ENCODE measurements at regions not wholly inside any gene's neighbourhood (a gene's known extent, or its start where the extent isn't known, plus 50 kb on each side); places are given as distances from the start of the nearest gene placed in this dataset.

DNA sequence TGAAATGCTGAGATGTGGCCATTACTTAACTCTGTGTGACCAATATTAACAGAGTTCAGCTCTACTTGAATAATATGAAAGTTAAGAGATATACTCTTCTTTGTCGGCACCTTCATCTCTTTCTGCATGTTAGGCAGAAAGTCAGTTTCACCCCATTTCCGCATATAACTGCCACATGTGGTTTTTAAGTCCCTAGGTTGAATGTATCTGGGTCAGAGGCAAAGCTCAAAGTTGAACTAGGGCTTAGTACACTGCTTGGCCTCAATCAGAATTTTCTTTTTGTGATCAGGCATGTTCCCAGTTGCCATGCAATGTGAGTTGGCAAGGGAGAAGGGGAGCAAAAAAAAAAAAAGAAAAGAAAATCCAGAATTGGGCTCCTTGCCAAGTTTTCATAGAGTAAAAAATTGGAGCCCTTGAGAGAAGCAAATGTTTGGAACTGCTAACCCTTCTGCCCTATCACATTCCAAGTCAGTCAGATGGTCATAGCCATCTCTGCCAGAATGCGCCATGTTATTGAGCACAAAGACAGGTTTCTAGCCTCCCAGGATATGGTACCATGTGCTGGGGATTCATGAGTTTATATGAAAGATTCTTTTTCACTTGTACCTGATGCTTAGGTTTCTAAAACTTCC lies 251.2 kb upstream of the RORB start:
- peak; percentile 52 for DNase-seq

DNA sequence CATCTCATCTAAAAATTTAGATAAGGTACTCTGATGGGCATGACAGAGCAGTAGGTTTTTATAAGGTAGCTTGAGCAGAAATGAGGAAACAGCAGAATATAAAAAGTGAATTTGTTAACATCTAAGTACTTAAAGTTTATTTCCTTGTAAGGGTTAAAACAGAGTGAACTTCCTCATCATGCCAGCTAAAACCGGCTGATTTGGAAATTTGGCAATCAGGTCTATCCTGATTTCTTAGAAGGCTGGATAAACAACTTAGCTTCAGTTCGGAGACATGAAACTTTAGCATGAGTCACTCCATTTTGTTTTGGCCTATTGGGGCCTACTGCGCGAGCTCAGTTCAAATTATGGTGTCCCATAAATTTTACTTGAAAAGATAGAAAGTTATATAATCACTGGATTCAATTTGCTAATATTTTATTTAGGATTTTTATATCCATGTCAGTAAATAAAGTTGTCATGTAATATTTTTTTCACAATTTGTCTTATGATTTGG lies 241.6 kb upstream of the RORB start:
- DNase-seq, result no peak

DNA sequence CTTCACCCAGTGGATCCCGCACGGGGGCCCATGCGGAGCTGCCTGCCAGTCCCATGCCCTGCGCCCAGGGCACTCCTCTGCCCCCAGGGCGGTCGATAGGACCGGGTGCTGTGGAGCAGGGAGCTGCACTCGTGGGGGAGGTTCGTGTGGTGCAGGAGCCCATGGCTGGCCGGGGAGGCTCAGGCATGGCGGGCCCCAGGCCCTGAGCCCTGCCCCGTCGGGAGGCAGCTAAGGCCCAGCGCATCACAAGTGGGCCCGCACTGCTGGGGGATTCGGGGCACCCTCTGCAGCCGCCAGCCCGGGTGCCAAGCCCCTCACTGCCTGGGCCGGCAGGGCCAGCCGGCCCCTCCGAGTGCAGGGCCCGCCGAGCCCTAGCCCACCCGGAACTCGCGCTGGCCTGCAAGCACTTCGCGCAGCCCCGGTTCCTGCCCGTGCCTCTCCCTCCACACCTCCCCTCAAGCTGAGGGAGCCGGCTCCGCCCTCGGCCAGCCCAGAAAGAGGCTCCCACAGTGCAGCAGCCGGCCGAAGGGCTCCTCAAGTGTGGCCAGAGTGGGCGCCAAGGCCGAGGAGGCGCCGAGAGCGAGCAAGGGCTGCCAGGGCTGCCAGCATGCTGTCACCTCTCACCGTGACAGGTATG lies 221.1 kb upstream of the RORB start:
- DNase-seq, result no peak

DNA sequence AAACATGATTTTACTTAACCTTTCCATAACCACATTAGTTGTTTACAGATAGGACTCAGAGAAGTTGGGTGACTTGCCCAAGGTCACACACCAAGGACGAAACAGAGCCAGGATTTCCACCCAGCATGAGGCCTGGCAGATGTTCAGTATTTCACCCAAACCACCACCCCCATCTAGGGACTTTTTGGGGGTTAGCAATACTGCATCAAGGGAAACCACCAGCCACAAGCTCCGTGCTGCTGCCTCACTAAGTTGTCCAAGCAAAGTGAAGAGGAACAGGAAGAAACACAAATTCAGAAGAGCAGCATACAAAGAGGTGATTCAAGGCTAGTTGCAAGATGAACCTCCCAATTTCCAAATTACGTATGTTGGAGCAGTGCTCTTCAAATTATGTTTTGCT lies 219.6 kb upstream of the RORB start:
- no peak for DNase-seq

DNA sequence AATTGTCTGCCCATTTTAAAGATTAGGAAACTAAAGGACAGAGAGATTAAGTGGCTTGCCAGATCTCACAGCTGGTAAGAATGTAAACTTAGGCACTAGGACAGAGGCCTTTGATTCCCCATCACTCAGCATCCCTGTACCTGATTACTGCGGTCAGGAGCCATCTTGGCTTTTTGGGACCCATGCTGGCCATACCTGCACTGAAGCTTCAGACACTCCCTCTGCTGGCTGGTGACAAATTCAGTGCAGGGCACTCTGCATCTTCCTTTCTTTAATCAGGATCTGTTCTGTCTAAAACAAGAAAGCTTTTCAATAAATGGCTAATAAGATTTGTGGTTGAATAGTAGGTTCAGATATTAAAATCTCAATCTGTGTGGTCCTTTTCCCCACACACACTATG lies 215.5 kb upstream of the RORB start:
- no peak for DNase-seq

DNA sequence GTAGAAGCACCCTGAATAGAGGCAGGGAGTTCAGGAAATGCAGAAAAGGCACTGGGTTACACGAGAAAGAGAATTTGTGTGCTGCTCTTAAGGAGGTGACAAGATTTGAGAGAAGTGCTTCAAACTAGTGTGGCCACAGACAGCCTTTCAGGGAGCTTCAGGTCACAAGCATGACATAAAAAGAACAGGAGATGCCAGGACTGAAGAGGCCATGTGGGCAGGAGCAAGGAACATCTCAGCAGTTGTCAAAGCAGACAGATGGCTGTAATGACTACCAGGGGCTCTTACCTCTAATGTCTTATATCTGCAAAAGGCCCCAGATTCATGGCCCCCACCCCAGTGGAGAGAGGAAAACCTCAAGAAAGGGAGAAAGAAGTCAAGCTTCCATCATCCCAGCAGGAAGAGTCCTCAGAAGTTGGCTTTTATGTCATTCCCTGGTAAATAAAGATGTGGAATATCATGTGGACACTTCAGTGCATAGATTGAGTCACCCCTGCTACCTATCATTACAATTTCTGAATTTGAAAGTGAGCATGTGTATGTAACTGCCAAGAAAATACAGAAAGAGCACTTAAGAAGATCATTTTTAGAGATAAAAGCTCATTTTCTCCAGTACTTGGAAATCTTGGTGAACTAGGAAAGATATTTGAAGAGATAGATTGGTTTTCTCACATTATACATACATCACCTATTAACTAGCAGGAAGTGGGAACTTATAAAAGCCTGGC lies 214.4 kb upstream of the RORB start:
- DNase-seq, result no peak

DNA sequence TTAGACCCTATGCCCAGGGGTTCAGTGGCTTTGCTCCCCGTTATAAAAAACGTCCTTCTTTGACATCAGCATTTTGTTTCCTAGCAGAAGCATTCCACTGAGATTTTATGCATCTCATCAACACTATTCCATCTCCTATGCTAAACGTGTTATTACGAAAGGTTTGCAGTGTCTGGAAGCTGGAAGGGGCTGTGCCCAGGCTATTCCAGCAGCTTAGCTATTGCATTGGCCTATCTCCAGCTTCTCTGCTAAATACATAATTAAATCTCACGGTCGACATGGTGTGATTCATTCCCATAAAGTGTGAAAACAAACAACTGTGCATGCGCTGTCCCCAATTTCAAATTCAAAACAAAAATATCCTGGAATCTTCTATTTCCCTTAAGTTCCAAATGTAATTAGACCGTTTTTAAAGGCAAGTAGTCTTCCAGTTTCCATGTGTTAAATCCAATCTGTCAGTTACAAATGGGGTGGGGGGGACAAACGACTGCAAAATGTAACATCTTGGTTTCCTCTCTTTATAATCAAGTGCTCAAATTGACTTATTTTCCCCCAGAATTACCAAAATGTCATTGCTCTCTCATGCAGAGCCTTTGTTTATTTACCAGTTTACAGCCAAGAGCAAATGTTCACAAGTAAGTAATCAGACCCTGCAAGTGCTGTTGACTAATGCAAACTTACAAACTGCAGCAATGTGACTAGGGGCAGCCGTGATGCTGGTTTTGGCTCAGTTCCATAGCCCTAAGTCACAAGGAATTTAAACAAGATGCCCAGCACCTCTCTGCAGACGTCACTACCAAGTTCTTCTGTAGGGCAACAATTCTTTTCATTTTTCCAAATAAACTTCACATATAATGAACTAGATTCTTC lies 212.3 kb upstream of the RORB start:
- peak; percentile 50 for DNase-seq

DNA sequence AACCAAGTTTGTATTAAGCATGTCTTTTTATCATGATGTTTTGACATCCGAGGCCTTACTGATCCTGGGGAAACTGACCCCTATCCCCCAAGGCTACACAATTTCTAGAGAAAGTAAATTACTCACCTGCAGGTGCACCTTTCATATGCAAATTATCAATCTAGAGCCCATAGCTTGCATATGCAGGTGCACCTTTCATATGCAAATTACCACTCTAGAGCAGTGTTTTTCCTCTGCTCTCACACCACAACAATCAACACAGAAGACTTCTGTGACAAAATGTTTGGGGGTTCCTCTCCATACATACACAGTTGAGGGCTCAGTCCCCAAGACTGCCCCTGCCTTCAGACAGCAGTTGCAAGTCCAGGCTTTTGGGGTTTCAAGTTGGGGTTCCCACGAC lies 203.7 kb upstream of the RORB start:
- DNase-seq, result no peak

DNA sequence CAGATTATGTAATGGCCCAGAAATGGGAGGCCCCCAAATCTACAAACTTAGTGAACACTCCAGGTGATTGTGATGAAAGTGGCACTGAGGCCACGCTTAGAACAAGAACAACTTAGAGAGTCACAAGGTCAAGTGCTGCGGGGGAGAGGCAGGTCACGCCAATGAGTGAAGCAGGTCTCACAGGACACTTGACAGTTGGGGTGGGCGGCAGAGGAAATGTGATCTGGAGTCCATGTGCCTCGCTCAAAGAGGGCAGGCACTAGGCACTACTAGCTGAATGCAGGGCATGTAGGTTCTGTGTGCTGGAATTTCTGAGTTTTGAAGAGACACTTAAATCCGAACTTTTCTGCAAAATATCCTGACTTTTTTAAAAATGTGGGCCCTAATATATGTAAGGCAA lies 193.2 kb upstream of the RORB start:
- no peak for DNase-seq

DNA sequence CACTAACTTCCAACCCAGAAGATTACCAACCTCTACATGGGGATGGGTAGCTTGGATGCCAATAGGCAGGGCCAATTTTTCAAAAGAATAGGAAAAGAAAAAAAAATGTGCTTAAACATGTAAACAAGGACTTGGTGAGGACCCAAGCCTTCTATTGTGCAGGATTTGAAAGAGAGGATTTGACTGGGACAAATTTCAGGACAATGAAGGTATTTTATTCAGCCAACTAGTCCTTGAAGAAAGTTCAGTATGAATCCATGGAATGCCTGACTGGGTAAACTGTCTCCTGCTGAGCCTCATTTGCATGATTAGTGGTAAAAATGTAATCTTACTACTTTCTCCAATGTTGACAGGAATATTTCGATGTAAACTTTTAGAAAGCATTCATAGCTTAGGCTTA lies 192.5 kb upstream of the RORB start:
- DNase-seq, result no peak

DNA sequence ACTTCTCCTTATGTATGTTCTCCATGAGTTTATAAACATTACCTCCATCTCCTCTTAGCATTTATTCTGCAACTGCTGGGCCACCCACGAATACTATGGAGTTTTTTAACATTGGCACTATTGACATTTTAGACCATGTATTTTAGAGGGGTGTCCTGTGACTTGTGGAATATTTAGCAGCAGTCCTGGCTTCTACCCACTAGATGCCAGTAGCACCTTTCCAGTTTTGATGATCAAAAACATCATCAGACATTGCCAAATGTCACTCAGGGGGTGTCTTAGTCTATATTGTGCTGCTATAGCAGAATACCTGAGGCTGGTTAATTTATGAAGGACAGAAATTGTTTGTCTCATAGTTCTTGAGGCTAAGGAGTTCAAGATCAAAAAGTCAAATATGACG lies 187.5 kb upstream of the RORB start:
- DNase-seq, result no peak

DNA sequence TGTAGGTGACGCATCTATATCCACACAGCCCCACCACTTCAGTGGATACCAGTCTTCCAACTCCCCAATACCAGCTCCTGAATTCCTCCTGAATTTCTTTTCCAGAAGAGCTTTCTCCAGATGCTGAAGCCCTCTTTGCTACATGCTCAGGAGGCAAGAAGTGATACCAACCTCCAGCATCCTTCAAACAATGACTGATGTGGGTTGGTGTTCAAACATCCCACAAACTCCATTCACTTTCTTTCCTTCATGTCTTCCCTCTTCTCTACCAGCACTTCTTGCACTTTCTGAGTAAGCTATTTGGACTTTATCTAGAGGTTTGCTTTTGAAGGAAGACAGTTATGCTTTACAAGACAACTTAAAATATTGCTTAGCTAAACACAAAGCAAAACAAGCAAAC lies 179.9 kb upstream of the RORB start:
- DNase-seq, result no peak

DNA sequence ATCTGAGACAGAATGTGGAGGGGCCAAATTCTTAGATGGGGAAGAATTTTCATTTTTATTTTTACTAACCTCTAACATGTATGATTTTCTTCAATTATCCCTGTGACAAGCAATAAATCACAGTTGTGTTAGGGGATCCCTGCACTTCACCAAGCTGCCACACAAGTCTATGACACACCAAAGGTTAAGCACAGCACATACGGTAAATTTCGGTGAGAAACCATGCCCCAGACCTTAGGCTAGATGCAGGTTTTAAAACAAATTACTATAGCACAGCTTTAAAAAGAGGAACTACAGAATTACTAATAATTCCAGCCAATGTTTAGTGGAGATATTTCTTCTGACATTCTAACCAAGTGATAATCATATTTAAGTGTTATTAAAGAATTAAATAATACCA lies 175.7 kb upstream of the RORB start:
- DNase-seq, result no peak

DNA sequence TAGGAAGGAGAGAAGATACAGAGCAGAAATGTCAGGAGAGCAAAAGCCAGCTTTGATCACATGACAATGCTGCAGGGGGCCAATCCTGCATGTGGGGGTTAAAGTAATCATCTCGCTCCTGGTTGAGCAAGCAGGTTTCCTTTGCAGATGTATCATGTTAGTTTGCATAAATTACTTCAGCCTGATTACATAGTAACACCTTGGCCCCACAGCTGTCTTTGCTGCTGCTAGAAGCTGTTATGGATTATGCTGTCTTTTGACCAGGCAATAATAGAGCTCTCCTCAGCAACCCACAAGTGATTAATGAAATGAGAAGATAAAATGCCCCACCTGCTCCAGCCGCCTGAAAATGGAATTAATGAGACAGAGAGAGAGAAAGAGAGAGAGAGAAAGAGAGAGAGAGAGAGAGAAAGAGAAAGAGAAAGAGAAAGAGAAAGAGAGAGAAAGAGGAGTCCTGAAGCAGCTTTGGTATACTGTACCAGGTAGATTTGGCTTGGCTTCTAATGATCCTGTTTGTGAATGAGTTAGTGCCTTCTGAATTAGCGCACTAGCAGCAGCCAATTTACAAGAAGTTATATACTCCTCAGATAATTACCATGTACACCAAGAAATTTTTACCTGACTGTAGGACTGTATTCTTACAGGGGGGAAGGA lies 174.3 kb upstream of the RORB start:
- DNase-seq, result no peak

DNA sequence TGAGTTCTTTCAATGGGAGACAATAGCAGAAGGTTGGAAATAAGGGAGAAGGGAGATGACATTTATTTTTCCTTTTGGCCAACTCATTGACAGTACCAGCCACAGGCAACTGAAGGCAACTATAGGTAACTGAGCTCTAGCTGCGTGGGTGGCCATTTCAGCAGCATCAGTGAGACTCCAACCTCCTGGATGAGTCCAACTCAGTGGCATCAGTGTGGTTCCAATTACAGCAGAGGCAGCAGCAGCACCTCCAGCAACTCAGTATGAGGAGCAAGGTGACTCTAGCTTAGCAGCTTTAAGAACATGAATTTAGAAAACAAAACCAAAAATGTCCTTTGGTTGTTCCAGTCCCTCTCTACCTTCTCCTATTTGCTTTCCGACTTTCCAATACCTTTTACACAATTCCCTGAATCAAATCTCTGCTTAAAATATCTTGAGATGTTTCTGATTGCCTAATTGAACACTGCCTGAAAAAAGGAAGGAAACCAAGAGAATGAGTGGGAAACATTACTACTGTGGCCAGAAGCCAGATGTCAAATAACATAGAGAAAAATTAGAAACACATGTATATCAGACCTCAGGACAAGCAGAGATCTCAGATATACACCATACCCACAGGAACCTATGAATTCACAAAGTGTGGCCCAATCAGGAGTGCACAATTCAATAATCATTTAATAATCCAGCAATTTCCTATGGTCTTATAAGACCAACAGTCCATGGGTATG lies 166.5 kb upstream of the RORB start:
- peak; percentile 2 for DNase-seq

DNA sequence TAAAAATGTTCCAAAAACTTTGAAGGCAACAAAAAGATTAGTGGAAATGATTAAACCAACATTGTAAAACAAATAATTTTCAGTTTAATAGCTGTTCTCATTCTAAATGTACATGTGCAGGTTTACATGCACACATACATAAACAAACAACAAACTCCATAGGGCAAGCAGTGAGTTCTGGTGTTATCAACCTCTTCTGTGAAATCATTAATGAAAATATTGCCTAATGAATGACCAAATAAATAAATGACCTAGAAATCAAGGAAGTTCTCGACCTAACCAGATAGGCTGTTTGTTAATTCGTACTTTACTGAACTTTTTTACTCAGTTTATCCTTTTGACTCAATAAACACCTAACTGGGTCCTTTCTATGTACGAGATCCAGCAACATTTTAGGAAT lies 165.5 kb upstream of the RORB start:
- DNase-seq, result no peak

DNA sequence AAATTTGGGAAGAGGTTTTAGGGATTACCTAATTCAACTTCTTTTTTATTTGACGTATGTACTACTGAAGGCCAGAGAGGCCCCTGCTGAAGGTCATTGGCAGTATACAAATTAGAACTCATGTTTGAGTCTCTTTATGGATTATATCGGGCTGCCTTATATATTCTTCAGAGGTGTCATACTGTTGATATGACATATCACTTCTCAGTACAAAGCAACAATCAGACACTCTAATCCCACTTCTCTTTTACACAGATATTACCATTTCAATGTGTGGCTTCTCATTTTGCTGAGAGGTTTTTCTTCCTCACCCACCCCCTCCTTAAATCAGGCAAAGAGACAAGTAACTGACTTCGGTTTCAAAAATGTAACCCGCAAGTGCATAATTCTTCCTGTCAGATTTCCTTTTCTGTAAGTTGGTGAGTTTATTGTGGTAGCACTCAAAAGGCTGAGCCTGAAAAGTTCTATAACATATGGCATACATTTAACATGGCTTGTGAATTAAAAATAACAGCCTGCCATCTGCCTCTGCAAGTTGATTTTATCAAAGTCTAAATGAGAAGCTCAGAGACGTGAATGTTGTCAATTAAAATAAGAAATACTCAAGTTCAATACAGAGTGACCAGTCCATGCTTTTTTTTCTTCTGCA lies 163.6 kb upstream of the RORB start:
- no peak for DNase-seq

DNA sequence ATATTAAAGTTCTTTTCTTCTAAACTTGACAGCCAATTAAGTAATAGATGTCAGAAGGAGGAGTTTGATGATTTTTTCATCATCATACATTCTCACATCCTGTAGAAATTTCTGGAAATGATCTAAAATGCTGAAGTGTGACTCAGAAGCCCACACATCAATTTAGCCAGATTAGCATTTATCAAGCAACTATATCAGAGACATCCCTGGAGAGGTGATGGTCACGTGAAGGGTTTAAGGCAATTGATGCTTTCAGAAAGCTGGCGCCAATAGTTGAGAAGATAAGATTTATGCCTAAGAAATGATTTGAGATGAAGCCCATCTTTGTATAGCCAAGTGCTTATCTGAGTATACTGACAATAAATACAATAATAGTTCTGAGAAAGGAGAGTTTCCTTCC lies 162.9 kb upstream of the RORB start:
- no peak for DNase-seq

DNA sequence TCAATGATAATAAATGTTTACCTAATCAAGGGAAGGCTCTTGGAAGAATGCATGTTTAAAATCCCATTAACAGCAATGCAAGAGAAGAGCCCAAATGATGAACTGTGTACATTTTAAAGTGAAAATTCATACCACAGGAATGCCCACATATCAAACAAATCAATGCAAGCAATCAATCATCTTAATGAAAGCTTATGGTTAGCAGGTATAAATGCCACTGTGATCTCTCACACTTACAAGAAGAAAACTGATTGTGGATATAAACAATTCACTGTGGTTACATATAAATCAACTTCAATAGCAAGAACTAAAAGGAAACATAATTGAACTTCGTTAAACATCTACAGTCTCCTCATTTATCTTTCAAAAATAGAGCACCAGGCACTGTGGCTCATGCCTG lies 161.0 kb upstream of the RORB start:
- no peak for DNase-seq

DNA sequence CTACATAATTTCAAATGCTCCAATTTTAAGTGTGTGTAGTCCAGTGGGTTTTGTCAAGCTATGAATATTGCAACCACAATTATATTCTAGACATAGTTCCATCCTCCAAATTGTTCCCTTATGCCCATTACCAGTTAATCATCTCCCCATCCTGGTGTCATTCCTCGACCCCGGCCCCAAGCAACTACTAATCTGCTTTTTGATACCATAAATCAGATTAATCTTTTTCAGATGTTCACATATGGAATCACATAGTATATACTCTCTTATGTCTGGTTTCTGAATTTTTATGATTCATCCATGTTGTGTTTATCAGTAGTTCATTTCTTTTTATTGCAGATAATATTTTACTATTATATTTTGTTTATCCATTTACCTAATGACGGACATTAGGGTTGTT lies 148.4 kb upstream of the RORB start:
- no peak for DNase-seq

DNA sequence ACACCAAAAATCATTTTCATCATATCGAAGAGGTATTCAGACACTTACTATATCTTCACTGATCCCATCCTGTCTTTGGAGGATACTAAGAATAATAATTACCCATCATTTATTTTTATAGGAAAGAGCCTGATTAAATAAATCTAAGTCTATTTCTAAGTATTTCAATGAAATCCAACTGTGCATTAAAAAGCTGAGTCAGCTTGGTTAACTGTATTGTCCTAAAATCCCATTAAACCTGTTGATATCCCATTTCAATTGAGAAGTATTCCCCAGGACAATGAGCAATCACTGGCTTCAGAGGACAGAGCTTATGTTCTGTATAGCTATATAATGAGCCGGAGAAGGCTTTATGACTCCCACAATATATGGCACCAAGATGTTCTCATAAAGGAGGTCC lies 142.0 kb upstream of the RORB start:
- DNase-seq, result no peak
